Stimulated activated memory B cell treated with anti-CD40 and anti-IgM and Interleukin-4, amounts not matched to agents 10 μg/mL and 1 μg/mL and 100 μg/mL, for 72 hours (primary cell): ENCODE measurements at regions not wholly inside any gene's neighbourhood (a gene's known extent, or its start where the extent isn't known, plus 50 kb on each side); places are given as distances from the start of the nearest gene placed in this dataset.
A peak's percentile ranks its signal among the peaks of the same experiment; 100 is the strongest.

Experiments
- ATAC-seq: fragments of 150-1000 bp; cut with Tn5 transposase; 2 replicates; pipeline ENCODE4 v1.10.0; 2021
- H3K27ac Mint-ChIP-seq: one replicate; pipeline ENCODE4 v1.8.0; 2022; ENCODE audit warnings: mild to moderate bottlenecking, mixed read lengths
- H3K27me3 Mint-ChIP-seq: one replicate; pipeline ENCODE4 v1.8.0; 2022; ENCODE audit warnings: mixed read lengths
- H3K36me3 Mint-ChIP-seq: one replicate; pipeline ENCODE4 v1.8.0; 2022; ENCODE audit warnings: mixed read lengths
- H3K4me1 Mint-ChIP-seq: one replicate; pipeline ENCODE4 v1.8.0; 2022; ENCODE audit warnings: mixed read lengths
- H3K4me3 Mint-ChIP-seq: one replicate; pipeline ENCODE4 v1.8.0; 2022; ENCODE audit warnings: mild to moderate bottlenecking, moderate library complexity, mixed read lengths
- H3K9me3 Mint-ChIP-seq: one replicate; pipeline ENCODE4 v1.8.0; 2022; ENCODE audit warnings: mixed read lengths

DNA sequence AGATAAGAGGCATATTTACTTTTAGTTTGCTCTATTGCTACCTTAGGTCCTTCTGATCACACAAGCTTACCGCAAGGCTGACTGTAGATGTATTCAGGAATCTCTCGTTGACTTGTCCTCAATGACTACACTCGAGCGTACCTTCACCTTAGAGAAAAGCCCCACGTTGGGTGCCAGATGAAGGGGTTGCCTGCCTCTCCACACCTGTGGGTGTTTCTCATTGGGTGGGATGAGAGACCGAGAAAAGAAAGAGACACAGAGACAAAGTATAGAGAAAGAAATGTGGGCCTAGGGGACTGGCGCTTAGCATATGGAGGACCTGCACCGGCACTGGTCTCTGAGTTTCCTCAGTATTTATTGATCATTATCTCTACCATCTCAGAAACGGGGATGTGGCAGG, 51.8 kb downstream of the ASCL4 start:
- H3K27me3 Mint-ChIP-seq = peaks cover 20% of the 10 kb centered on the region
- no peak for ATAC-seq
- no peak overlapping the region for H3K27ac Mint-ChIP-seq
- no peak overlapping the region for H3K4me3 Mint-ChIP-seq
- peaks cover 5% of the 10 kb centered on the region for H3K4me1 Mint-ChIP-seq
- H3K36me3 Mint-ChIP-seq = peaks cover 14% of the 10 kb centered on the region
- H3K9me3 Mint-ChIP-seq = peaks cover 21% of the 10 kb centered on the region

DNA sequence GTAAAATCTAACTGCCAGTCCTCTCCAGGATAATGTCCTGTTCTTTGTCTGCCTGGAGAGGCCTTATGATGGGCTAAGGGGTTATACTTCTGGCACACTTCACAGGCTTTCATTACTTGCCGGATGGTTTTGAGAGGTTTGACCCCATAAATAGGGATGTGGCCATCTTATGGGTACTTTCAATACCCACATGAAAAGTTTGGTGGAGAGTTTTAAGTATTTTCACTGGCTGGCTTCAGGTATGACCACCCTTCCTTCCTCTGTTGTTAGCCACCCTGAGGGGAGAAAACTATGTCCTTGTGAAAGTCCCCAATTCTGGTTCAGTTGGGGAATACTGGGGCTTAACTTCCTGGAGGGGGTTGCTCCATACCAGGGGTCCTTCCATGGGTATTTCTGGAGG, 54.8 kb downstream of the ASCL4 start:
- H3K27me3 Mint-ChIP-seq = peaks cover 10% of the 10 kb centered on the region
- no peak overlapping the region for H3K4me3 Mint-ChIP-seq
- no peaks in the 10 kb centered on the region for H3K4me1 Mint-ChIP-seq
- ATAC-seq = peak; percentile 54
- H3K27ac Mint-ChIP-seq = no peak overlapping the region
- peaks cover 21% of the 10 kb centered on the region for H3K9me3 Mint-ChIP-seq
- H3K36me3 Mint-ChIP-seq = peaks cover 14% of the 10 kb centered on the region

DNA sequence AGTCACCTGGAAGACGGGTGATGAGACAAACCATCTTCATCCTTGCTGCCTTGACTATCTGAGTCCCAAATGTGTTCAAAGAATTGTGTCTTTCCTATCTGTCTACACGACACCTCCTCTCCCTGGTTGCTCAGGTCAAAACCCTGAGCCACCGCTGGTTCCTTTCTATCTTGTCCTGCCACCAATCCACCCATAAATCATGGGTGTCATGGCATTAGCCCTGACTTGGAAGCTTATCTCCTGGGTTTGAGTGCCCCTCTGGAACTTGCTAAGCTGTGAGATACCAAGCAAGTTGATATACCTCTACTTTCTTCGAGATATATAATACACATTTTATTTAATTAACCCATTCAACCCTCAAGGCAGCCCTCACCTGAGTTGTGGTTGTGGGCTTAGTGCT, 57.9 kb downstream of the ASCL4 start:
- Mint-ChIP-seq H3K27ac (no peak overlapping the region), H3K36me3 (peaks cover 10% of the 10 kb centered on the region), H3K4me1 (no peaks in the 10 kb centered on the region), H3K4me3 (no peak overlapping the region), H3K27me3 (peaks cover 27% of the 10 kb centered on the region), H3K9me3 (peaks cover 4% of the 10 kb centered on the region)
- no peak for ATAC-seq

DNA sequence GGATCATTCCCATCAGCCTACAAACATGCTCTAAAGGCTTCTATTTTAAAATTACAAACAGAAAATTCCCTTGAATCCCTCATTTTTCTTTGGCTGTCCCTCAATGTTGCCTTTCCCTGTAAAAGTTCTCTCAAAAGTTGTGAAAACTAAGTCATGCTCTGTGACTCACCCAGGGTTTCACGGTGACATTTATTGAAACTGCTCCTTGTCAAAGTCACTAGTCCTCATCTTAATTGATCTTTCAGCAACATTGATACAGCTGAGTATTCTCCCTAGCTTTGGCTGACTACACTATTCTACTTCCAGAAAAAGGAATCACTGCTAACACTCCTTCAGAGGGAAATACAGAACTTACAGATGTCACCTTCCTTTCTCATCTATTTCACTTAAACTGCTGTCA, 65.7 kb downstream of the ASCL4 start:
- H3K27me3 Mint-ChIP-seq = peaks cover 52% of the 10 kb centered on the region
- H3K27ac Mint-ChIP-seq = no peak overlapping the region
- H3K36me3 Mint-ChIP-seq = peaks cover 6% of the 10 kb centered on the region
- H3K4me3 Mint-ChIP-seq = no peak overlapping the region
- H3K9me3 Mint-ChIP-seq = no peaks in the 10 kb centered on the region
- peaks cover 21% of the 10 kb centered on the region for H3K4me1 Mint-ChIP-seq
- ATAC-seq = no peak

DNA sequence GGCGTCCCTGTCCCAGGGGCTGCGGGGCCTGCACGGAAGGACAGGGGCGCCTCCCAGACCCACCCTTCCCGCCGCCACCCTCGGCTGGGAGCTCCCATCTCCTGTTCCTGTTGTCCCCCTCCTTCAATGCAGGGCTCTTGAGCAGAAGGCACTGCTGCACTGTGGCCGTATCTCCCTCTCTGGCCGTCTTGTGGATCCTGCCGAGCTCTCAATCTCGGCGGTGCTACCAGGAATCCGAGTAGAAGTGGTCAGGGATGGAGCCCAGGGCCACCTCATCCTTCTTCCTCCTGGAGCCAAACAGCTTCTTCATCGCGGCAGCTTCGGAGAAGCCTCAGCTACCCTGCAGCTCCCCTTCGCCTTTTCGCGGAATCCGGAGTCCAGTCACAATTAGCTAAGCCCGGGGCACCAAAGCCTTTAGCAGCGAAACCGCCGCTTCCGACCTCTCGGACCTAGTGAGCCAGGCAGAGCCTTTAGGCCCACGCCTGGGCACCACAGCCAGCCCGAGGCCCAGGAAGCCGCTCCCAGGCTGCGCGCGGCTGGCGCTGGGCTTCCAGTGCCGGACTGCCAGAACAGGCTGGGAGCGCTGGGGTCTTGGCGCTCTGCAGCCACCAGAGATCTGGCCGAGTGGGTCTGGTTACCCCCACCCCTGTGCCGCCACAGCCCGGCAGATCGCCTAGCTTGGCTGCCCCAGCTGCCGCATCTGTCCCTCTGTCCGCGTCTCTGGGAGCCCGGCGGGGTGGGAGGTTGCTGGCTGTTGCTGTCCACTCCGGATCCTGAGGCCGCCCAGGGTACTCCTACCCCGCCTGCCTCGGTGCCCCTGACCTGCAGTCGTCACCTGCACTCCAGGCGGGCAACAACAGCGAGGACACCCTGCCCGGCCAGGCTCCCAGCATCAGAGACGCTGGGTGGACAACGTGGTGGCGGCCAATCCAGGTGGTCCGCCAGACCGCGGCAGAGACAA, 69.1 kb downstream of the ASCL4 start:
- H3K4me3 Mint-ChIP-seq = peak overlapping the region; percentile 61
- no peak for ATAC-seq
- H3K4me1 Mint-ChIP-seq = peaks cover 21% of the 10 kb centered on the region
- H3K27ac Mint-ChIP-seq = no peak overlapping the region
- H3K9me3 Mint-ChIP-seq = no peaks in the 10 kb centered on the region
- peaks cover 55% of the 10 kb centered on the region for H3K27me3 Mint-ChIP-seq
- no peaks in the 10 kb centered on the region for H3K36me3 Mint-ChIP-seq

DNA sequence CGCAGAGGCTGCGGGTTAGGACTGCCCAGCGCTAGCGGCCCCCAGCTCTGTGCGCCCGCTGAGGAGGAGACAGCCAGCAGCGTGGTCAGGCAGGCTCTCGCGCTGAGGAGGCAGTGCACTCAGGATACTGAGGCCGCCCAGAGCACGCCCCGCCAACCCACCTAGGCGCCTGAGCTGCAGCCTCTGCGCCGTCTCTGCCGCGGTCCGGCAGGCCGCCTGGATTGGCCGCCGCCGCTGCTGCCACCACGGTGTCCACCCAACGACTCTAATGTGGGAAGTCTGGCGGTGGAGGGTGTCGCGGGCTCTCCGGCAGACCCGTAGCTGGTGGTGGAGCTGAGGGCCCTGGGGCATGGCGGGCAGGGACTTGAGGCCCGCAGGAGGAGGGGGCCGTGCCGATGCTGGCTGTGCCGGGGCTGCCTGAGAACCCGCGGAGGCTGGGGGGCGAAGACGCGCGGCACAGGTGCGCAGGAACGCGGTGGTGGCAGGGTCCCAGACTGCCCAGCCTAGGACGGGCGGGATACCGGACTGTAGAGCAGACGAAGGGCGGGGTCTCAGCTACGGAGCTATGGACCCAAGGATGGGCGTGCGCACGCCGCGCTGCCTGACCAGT, 69.9 kb downstream of the ASCL4 start:
- Mint-ChIP-seq H3K4me3 (peak overlapping the region; percentile 61), H3K36me3 (no peaks in the 10 kb centered on the region), H3K27ac (no peak overlapping the region), H3K4me1 (peaks cover 21% of the 10 kb centered on the region), H3K27me3 (peaks cover 63% of the 10 kb centered on the region), H3K9me3 (no peaks in the 10 kb centered on the region)
- peak; percentile 6 for ATAC-seq

DNA sequence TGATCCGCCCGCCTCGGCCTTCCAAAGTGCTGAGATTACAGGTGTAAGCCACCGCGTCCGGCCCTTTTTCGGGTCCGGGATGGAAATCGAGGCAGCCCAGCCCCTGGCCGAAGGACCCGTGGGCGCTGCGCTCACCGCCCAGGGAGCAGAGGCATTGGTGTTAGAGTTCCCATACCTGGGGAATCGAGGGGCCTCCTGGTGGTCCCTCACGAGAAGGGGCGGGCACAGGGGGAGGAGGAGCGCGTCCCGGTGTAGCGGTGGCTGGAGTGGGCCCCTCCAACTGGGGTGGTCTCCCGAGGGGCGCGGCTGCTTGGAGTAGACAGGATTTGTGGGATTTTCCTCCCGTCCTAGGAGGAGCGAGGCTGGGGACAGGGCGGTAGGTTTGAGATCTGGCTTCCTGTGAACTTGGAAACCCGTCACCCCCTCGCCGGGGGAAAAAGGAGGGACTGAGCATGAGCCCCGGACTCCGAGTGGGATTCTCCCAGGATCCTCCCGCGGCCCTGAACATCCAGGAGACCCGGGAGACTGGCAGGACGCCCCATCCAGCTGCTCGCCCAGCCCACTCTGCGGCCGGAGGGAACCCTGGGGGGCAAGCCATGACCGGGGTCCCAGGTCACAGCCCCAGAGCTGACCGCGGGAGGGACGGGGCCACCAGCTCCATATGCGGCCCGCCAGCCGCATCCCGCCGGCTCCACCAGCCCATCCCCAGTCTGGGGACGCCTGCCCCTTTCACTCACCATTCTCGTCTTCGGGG, 70.9 kb downstream of the ASCL4 start:
- no peak overlapping the region for H3K4me3 Mint-ChIP-seq
- no peak overlapping the region for H3K27ac Mint-ChIP-seq
- no peaks in the 10 kb centered on the region for H3K36me3 Mint-ChIP-seq
- H3K9me3 Mint-ChIP-seq = no peaks in the 10 kb centered on the region
- peaks cover 61% of the 10 kb centered on the region for H3K27me3 Mint-ChIP-seq
- no peak for ATAC-seq
- H3K4me1 Mint-ChIP-seq = peaks cover 16% of the 10 kb centered on the region

DNA sequence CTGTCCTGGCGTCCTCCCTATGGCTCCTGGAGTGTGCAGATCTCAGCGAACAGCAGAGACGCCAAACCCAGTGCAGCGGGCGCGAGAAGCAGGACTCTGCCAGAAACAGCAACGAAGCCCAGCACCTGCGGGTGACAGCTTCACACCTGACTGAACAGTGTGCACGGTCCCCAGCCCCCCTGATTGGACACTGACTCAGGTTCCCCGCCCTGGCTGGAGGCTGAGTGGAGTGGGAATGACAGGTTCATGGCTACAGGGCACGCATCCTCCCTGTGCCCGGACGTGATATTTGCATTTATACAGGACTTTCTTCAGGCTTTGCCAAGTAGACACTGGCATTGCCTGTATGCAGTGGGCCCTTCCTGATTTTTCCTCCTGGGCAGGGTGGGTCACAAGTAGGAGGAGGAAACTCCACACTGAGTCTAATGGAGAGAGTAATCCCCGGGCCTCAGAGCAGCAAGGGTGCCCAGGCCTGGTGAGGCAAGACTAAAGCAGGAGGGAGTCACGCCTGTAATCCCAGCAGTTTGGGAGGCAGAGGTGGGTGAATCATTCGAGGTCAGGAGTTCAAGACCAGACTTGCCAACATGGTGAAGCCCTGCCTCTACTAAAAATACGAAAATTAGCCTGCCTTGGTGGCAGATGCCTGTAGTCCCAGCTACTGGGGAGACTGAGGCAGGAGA, 71.6 kb downstream of the ASCL4 start:
- Mint-ChIP-seq H3K27me3 (peaks cover 58% of the 10 kb centered on the region), H3K9me3 (no peaks in the 10 kb centered on the region), H3K4me3 (no peak overlapping the region), H3K27ac (no peak overlapping the region), H3K36me3 (no peaks in the 10 kb centered on the region), H3K4me1 (peaks cover 12% of the 10 kb centered on the region)
- no peak for ATAC-seq

DNA sequence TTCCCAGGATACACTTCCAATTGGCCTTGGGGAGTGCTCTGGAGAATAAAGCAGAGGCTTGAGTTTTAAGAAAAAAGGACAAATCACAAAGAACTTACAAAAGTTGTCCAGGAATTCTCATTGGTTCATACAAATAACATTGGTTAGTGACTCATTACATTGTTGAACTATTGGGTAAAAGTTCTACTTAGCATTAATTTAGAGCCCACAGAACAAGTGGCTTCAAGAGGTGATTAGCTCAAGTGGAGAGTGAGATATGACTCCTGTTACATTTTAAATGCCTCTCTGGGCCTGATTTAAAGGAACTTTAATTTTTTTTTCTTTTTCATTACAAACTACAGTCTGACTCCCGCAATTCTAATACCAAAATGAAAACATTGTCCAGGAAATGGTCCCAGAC, 72.9 kb downstream of the ASCL4 start:
- Mint-ChIP-seq H3K4me3 (no peak overlapping the region), H3K4me1 (peaks cover 12% of the 10 kb centered on the region), H3K36me3 (no peaks in the 10 kb centered on the region), H3K27me3 (peaks cover 68% of the 10 kb centered on the region), H3K27ac (no peak overlapping the region), H3K9me3 (no peaks in the 10 kb centered on the region)
- no peak for ATAC-seq

DNA sequence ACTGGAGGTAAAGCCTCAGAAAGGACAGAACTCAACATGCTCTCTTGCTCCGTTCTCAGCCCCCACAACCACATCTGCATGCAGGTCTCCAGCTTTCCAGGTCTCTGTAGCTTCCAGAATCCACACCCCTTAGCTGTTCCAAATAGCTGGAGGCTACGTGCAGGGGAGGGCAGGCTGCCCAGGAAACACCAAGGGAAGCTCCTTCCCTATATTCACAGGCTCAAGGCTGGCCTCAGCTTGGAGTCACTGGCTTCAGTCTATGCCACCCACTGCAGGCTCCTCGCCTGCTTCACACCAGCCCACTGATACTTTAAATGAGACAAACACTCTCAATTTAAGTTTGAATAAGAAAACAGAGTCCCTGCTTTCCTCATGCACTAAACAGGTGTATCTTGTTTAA, 73.3 kb downstream of the ASCL4 start:
- H3K4me1 Mint-ChIP-seq = peaks cover 12% of the 10 kb centered on the region
- no peak overlapping the region for H3K27ac Mint-ChIP-seq
- peaks cover 68% of the 10 kb centered on the region for H3K27me3 Mint-ChIP-seq
- H3K9me3 Mint-ChIP-seq = no peaks in the 10 kb centered on the region
- no peak overlapping the region for H3K4me3 Mint-ChIP-seq
- ATAC-seq = no peak
- no peaks in the 10 kb centered on the region for H3K36me3 Mint-ChIP-seq

DNA sequence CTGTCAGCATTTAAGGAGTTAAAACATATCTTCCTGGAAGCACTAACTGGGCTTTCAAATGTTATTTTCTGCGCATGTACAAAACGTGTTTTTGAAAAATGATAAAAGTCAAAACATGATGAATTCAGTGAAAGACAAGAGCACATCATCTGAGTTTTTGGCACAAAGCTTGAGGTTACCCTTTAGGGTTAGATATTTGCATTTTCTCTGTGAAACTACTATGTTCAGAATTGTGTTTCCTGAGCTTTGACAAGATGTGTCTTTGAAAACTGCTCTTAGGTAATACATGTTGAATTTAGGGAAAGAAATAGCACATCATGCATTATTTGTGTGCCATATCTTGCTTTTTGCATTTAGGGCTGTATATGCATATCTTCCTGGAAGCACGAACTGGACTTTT, 79.0 kb downstream of the ASCL4 start:
- Mint-ChIP-seq H3K27me3 (peaks cover 32% of the 10 kb centered on the region), H3K36me3 (no peaks in the 10 kb centered on the region)

DNA sequence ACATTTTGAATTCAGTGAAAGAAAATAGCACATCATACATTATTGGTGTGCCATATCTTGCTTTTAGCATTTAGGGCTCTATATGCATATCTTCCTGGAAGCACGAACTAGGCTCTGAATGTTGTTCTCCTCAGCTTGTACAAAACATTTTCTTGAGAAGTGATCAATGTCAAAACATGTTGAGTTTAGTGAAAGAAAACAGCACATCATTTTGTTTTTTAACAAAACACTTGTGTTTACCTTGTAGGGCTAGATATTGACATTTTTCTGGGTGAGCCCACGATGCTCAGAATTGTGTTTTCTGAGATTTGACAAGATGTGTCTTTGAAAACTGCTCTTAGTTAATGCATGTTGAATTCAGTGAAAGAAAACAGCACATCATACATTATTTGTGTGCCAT, 81.0 kb downstream of the ASCL4 start:
- no peak overlapping the region for H3K4me3 Mint-ChIP-seq
- no peaks in the 10 kb centered on the region for H3K4me1 Mint-ChIP-seq
- peaks cover 34% of the 10 kb centered on the region for H3K27me3 Mint-ChIP-seq
- no peak for ATAC-seq
- no peaks in the 10 kb centered on the region for H3K36me3 Mint-ChIP-seq
- no peaks in the 10 kb centered on the region for H3K9me3 Mint-ChIP-seq
- no peak overlapping the region for H3K27ac Mint-ChIP-seq

More for the DNA sequence above, 79.0 kb downstream of the ASCL4 start:
- Mint-ChIP-seq H3K4me3 (no peak overlapping the region), H3K9me3 (no peaks in the 10 kb centered on the region), H3K27ac (no peak overlapping the region), H3K4me1 (no peaks in the 10 kb centered on the region)
- ATAC-seq = no peak

DNA sequence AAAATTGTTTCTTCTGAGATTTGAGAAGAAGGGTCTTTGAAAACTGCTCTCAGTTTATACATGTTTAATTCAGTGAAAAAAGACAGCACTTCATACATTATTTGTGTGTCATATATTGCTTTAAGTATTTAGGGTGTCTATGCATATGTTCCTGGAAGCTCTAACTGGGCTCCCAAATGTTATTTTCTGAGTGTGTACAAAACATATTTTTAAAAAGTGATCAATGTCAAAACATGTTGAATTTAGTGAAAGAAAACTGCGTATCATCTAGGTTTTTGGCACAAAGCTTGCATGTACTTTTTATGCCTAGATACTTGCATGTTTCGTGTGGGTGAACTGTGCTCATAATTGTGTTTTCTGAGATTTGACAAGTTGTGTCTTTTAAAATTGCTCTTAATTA, 81.6 kb downstream of the ASCL4 start:
- Mint-ChIP-seq H3K4me1 (no peaks in the 10 kb centered on the region), H3K27me3 (peaks cover 39% of the 10 kb centered on the region), H3K9me3 (no peaks in the 10 kb centered on the region), H3K4me3 (no peak overlapping the region), H3K36me3 (no peaks in the 10 kb centered on the region), H3K27ac (no peak overlapping the region)
- no peak for ATAC-seq

DNA sequence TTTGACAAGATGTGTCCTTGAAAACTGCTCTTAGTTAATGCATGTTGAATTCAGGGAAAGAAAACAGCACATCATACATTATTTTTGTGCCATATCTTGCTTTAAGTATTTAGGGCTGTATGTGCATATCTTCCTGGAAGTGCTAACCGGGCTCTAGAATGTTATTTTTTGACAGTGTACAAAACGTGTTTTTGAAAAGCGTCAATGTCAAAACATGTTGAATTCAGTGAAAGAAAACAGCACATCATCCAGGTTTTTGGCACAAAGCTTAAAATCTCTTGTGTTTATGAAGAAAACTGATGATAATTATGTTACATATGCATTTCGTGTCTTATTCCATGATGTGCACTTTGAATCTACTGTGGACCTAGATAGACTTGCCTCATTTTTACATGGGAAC, 82.7 kb downstream of the ASCL4 start:
- Mint-ChIP-seq H3K36me3 (no peaks in the 10 kb centered on the region), H3K27ac (no peak overlapping the region), H3K4me1 (no peaks in the 10 kb centered on the region), H3K27me3 (peaks cover 40% of the 10 kb centered on the region), H3K4me3 (no peak overlapping the region), H3K9me3 (no peaks in the 10 kb centered on the region)
- ATAC-seq = no peak

DNA sequence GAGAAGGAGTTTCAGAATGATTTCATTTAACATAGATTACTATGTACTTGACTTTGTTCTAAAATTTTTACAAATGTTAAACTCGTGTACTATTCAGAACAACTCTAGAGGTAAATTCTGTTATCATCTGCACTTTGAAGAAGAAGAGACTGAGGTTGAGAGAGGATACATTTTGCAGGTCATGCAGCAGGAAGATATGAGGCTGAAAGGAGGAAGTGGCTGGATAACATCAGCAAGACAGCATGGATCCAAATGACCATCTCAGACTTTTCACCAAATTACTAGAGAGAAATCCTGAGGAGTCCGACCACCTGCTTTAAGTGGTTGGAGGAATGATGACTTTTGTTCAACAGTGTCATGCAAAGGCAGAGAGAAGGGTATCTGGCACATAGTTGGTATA, 84.9 kb downstream of the ASCL4 start:
- Mint-ChIP-seq H3K27me3 (peaks cover 62% of the 10 kb centered on the region), H3K4me1 (peaks cover 10% of the 10 kb centered on the region), H3K36me3 (no peaks in the 10 kb centered on the region), H3K4me3 (no peak overlapping the region), H3K27ac (no peak overlapping the region), H3K9me3 (no peaks in the 10 kb centered on the region)
- no peak for ATAC-seq
